AG08395 (cell line): ENCODE measurements at regions not wholly inside any gene's neighbourhood (a gene's known extent, or its start where the extent isn't known, plus 50 kb on each side); places are given as distances from the start of the nearest gene placed in this dataset.
"Not testable (repeated sequence)": the region's sequence is repeated elsewhere in the genome, so short reads cannot be mapped to it uniquely, and the experiment has no call there.

Source experiments
- DNase-seq: peaks from one replicate; pipeline ENCODE4 v3.0.0; 2012; ENCODE audit warnings: mixed read lengths, low spot score

DNA sequence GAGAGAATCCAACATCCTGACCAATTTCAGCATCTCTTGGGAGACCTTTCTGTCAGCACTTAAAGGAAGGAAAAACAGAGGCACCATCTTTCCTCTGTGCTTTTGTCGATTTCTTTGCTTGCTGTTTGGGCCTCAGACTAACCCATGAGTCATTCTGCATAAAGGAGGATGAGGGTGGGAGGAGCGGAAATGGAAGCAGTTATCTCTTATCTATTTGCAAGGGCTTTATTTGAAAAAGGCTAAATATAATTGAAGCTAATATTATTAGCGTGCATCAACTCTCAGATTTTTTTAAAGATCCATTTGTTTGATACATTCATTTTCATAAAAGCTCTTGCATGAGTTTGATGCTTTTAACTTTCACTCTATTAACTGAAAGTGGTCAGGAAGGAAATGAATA is 72.9 kb downstream of the ZNF622 start:
- DNase-seq, result no peak

DNA sequence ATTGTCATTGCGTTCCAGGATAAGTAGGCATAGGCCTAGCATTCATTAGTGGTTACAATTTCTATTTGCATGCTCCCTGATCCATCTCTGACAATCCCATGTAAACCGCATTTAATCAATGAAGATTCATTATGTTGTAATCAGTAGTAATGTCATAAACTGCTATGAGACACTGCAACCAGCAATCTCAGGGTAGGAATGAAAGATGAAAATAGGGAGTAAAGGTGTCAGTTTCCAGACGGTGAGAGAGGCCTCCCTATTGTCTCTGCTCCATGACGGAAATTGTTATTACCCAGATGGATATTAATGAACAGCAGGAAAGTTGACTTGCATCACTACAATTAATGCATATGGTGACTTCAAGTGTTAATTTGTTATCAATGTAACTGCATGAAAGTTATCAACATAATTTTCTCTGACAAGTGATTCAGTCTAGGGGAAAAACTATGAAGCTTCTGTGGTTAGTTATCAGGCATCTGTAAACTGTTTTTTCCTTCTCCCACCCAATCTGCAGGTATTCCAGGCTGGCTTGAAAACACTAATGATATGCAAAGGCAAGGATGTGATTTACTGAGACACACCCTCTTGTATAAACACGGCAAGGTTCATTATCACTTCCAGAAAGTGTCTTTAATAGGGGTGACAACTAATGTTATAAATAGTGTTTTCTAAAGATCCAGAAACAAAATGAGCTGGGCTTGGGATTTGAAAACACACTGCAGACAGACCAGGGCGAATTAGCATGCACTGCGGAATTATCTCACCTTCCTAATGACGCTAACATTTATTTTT is 73.5 kb downstream of the ZNF622 start:
- no peak for DNase-seq

DNA sequence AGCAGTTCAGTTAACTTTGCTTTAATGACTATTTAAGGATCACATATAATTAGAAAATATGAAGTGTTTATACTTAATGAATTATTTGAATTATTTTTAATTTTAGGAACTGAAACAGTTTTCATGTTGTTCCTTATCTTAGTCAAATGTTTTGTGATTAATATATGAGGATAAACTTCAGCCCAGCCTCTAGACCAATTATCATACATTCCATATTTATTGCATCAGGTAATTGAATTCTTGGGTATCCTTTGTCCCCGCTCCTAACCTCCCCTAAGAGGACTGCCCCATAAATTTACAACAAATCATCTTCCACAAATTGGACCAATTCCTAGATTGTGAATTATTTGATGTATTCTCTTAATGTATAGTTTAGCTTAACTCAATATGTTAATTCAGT is 74.8 kb downstream of the ZNF622 start:
- DNase-seq, result no peak

DNA sequence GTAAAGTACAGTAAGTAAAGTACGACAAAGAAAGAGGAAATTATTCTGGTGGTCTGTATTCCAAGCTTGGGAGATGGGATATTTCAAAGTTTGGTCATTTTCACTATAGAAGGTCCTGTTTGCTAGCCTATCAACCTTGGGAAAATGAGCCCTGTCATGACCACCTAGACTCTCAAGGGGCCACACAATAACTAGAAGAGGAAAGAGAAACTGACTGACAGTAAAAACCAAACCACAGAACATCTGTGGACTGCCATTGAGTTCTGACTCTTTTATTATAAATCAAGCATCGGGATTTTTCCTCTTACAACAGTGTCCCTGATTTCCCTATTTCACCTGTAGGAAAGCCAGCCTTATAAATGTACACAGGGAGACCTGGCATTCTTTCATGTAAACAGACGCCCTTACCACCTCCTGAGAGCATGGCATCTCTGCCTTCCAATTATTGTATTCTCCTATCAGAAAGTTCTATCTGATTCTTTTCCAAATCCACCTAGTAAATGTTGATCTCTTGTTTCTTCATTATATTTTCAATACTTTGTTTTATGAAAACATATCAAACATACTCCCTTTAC is 80.0 kb downstream of the ZNF622 start:
- no peak for DNase-seq

DNA sequence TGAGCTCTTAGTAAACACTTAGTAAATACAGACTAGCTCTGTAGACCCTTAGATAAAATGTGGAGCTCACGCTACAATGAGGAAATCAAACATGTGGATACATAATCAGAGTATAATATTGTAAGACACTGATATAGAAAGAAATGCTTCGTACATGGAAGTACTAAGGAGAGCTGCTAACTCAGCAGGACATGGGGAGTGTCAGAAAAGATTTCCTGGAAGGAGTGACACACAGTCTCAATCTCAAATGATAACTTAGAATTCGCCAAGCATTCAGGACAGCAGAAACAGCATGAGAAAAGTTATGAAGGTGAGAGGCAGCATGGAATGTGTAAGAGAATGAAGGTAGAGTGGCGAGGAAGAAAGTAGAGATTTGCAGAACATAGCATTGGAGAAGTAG is 80.8 kb downstream of the ZNF622 start:
- no peak for DNase-seq

DNA sequence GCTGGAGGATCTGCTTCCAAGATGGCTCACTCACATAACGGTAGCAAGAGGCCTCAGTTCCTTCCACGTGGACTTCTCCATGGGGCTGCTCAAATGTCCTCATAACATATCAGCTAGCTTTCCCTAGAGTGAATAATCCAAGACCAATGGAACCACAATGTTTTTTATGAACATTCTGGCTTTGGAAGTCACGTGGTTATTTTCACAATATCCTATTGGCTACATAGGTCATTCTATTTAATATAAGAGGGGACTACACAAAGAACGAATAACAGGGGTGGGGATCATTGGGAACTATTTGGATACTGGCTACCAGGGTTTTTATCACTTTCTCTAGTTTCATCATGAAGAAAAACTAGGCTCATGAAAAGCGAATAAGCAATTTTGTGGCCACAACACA is 81.4 kb downstream of the ZNF622 start:
- DNase-seq, result no peak

DNA sequence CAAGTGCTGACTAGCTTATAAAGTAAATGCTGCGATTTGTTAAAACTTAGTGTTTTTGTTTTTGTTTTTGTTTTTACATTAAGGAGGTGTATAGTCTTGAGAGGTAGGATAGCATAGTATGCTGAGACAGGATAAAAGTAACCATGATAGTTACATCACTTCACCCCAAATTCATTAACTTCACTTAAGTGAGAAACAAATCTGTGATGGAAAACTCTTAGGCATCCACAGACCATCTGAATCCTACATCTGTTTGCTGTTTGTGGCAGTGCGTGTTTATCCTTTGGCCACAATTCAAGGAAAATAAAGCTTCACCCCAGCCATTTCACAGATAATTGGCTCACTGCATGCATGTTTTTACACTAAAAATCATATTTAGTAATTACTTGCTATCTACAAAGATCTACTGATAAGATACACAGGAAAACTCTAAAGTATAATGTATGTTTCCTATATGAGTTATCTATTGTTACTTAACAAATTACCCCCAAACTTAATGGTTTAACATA is 82.0 kb downstream of the ZNF622 start:
- DNase-seq, result no peak

DNA sequence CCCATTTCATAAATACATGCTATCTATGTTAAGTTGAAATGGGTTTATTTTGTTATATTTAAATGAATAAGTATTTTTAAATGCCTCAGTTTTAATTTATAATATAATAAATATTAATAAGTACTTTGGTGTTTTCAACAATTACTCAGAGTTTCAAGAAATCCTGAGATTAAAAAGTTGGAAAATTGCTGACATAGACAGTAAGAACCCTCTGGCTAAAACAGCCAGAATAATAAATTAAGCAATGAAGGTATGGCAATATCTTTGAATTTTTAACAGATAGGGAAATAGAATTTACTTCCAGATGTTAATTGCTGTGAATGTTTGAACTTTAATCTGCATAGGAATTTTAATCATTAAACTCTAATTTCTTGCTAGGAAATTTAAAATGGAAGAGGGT is 83.6 kb downstream of the ZNF622 start:
- DNase-seq, result no peak

DNA sequence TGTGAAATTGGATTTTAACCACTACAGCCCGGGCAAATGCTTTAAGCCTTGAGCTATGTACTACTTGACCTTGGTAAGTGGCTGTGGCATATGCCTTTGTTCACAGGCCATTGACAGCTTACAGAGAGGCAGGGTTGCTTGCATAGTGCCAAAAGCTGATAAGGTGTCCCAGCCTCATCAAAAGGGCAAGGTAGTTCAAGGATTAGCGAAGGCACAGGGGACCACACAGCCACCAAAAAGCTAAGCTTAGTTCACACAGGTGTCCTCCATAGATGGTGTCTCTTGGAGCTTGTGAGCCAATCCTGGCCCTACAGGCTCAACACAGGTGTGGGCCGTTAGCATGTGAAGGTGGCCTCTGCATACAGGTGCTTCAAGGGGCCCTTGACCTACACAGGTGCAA is 86.8 kb downstream of the ZNF622 start:
- no peak for DNase-seq

DNA sequence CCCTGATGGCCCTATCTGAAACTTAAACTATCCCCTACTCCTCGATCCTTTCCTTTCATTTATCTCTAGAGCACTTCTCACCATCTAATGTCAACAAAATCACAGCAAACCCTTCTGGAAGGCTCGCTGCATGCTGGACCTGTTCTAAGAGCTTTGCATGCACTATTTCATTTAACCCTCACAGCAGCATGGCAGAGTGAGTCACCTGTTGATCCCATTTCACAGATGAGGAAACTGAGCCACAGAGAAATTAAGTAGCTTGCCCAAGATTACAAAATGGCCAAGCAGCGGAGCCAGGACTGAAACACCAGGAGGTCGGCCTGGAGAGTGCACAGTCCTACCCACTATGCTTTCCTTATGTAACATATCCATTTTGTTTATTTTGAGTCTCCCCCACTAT is 93.1 kb downstream of the ZNF622 start:
- no peak for DNase-seq

DNA sequence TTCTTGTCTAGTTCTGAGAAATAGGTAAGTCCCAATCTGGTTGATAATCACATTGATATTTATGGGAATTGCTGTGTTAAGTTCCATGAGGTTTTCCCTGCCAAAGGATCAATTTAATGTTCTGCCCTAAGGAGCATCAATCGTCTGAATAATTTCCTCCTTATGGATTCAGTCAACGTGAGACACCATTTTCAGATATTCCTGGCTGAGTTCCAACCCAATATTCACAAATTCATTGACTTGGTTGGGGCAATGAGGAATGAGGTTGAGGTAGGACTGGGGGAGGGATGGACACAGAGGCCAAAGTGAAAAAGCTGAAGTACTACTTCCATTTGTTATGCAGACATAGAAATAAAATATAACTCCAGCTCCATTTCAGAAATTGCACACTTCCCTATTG is 99.1 kb downstream of the ZNF622 start:
- DNase-seq, result no peak

DNA sequence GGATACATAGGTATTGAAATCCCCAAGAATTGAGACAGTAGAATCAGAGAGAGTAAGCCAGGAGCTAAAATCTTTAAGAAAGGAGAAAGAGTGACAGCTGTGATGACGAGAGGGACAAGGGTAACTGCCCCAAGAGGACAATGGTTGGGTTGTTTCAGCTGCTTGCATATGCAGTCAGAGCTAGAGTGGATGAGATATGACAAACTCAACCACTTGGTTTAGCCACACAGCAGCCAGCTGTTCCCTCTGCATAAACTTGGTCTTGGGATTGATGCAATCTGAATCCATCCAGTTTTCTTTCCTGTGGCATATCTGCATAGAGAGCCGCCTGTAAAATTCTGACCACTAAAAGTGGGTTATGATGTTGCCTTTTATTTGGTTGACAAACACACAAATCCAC is 100.7 kb downstream of the ZNF622 start:
- DNase-seq, result no peak

DNA sequence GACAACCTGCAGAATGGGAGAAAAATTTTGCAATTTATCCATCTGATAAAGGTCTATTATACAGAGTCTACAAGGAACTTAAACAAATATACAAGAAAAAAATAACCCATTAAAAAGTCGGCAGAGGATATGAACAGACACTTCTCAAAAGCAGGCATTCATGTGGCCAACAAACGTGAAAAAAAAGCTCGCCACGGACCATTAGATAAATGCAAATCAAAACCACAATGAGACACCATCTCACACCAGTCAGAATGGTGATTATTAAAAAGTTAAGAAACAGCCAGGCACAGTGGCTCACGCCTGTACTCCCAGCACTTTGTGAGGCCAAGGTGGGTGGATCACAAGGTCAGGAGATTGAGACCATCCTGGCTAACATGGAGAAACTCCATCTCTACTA is 112.2 kb downstream of the ZNF622 start:
- not testable (repeated sequence) for DNase-seq

DNA sequence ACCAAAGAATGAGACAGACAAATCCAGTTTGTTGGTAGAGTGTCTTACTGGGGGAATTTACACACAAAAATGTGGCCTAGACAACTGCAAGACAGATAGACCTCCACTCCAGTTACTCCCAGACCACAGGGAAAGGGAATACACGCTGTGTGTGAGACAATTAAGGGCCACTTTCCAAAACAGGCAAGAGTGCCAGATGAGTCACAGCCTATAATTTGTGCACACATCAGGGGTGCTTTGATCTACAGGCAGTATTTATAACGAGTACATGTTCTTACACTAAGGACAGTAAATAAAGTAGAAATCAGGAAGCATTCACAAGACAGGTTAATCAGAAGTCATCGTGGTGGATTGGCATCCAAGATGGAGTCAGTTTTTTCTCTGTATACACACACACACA is 114.8 kb downstream of the ZNF622 start:
- DNase-seq, result no peak

DNA sequence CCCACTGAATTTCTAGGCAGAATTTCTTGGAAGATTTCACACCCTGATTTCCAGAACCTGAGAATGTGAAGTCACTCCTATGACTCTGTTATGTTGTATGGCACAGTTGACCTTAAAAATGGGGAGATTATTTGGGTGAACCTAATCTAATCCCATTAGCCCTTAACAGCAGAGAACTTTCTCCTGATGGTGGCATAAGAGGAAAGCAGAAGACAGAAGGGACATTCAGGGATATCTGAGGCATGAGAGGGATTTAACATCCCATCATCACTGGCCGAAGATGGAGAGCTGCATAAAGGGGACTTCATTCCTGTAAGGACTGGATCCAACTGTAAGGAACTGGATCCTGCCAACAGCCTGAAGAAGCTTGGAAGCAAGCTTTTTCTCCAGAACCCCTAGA is 119.2 kb downstream of the ZNF622 start:
- no peak for DNase-seq

DNA sequence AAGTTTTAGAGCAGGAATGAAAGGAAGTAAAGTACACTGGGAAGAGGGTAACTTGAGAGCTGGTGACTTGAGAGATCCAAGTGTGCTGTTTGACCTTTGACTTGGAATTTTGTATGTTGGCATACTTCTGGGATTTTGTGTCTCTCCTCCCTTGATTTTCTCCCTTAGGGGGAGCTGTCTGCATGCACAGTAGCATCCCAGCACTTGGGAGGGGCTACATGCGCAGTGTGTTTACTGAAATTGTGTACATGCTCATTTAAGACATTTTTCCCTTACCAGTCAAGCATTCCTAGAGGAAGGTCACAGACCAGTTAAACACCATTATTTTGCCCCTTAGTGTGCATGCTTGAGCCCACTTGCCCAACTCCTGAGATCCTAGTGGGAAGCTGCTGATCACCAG is 120.1 kb downstream of the ZNF622 start:
- no peak for DNase-seq

DNA sequence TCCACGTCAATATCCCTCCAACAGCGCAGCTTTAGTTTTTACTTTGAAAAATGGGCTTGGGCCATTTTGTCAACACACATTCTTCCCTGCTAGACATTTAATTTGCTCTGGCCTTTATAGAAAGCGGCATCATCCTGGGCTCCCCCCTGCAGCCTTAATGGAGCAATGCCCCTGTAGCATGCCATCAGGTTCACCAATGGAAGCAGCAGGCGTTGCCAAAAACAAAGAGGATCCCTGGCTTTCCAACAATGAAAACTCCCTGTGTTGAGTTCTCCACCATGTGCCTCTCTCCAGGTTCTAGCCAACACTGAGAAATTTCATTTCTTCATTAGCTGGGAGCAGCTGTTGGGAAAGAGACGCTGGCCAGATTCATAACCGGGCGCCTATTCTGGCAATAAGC is 139.5 kb downstream of the ZNF622 start:
- DNase-seq, result no peak

DNA sequence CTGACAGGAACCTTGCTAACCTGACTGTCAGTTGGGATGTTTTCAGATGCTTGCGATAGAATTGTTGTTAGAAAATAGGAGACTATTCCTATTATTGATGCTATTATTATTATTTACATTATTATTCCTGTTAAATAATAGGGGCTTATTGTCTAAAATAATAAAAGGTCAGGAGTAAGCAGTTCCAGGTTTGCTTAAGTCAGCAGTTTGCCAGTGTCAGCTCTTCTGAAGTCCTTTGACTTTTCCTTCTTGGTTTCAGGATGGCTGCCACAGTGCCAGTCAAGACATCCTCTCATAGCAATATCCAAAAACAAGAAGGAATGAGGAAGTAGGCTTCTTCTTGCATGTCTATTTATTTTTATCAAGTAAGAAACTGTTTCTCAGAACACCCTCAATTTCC is 141.7 kb upstream of the MARCHF11 start:
- no peak for DNase-seq

DNA sequence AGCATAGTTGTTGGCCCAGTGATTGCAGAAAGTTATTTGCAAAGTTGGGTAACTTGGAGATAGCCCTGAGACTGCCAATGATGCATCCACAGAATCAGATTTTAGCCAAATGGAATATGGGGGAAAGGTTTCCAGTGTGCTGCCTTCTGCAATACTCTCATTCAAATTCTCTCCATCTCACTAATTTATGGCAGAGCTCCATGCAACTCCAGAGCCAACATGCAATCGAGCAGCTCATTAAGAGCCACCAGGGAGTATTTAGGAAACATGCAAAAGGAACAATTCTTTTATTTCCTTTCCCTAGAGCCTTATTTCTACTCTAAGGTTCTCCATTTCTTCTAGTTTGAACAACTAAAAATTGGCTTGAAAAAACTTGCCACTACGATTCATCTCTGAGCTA is 135.9 kb upstream of the MARCHF11 start:
- no peak for DNase-seq

DNA sequence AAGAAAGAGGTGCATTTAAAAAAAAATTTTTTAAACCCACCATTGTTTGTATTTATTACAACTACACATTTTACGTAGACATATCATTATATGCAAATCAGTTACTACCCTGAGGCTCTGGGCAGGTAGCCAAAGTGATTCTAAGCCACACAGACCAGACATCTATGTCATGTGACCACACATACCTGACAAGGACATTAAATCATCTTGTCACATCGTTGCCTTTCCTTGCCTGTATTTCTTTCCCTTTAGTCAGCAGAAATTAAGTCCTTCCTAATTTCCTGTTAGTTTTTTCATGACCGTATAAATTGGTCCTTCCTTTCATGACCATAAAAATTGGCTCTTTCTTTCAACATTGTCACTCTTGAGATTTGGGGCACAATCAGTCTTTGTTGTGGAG is 134.2 kb upstream of the MARCHF11 start:
- DNase-seq, result no peak

DNA sequence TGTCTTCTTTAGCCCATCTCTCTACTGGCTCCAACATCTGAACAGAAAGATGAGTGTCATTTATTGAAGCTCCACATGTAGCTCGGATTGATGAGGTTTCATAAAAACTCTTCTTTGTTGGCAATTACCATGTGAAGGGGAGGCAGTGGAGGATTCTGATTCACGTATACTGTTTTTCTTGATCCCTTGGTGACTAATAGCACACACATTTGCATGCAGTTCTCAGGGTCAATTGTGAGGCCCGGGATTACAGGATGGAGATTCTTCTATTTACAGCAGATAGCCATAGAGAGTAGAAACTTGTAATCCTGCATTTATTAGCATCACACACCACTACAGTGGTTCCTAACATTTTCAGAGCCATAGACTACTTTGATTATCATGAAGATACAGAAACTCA is 133.2 kb upstream of the MARCHF11 start:
- DNase-seq, result no peak

DNA sequence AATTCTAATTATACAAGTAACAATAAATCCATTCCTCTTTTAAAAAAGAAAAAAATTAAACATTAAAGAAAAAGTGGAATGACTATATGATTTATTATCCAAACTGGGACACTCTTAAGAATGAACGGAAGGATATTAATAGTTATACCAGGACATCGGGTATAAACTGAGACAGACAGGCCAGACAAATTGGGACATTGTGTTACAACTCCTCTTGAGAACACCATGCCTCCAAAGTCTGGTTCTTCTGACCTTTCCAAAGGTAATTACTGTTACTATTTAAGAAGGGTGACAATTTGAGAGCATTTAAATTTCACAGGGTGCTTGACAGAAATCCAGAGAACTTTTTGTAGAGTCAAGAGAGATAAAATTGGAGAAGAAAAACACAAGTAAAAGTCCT is 132.1 kb upstream of the MARCHF11 start:
- no peak for DNase-seq

DNA sequence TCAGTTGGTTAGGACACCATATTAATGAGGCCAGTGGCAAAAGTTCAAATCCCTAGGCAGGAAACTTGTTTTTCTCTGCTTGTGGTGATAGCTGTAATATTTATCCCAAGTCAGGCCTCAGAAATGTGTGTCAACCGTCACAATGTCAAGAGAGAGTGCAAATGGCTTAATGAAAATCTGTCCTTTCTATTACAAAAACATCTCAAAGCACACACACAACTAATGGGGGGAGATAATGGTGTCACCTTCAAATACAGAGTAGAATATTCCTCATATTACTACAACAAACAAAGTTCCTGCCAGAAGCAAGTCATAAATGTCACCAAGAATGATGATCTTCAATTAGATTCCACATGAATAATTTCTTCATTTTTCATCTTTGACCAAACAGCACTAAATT is 127.2 kb upstream of the MARCHF11 start:
- DNase-seq, result no peak

DNA sequence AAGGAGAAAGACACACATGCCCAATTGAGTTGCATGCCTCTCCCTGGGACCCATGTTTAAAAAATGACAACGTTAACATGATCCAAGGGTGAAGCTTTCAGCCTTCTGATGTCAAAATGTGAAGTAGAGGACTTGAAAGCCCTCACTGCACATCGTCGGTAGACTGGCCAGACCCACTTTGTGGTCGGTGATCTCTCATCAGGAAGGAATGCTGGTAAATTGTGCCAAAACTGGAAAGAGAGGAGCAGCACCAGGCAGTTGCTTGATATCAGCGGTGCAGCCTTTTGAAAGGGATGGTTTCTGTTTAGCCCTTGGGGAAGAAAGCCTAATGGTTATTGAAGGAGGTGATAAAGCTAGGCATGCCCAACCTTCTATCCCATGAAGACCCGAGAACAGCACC is 125.3 kb upstream of the MARCHF11 start:
- peak; percentile 60 for DNase-seq
